GM21786 (cell line): ENCODE measurements at regions not wholly inside any gene's neighbourhood (a gene's known extent, or its start where the extent isn't known, plus 50 kb on each side); places are given as distances from the start of the nearest gene placed in this dataset.
"Not testable (repeated sequence)": the region's sequence is repeated elsewhere in the genome, so short reads cannot be mapped to it uniquely, and the experiment has no call there.

Experiments
- ATAC-seq: cut with Tn5 transposase; IDR thresholded peaks from one replicate; pipeline ENCODE4 v1.9.1; 2021; ENCODE audit not compliant: unreplicated experiment

DNA sequence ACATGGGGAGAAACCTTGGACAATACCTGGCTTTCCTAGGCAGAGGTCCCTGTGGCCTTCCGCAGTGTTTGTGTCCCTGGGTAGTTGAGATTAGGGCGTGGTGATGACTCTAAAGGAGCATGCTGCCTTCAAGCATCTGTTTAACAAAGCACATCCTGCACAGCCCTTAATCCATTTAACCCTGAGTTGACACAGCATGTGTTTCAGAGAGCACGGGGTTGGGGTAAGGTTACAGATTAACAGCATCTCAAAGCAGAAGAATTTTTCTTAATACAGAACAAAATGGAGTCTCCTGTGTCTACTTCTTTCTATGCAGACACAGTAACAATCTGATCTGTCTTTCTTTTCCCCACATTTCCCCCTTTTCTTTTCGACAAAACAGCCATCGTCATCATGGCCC, 244.7 kb upstream of the PRKCQ start:
- not testable (repeated sequence) for ATAC-seq

GRCh38 chr10:6823770-6824169, 243.7 kb upstream of the PRKCQ start:
- ATAC-seq, result no peak

GRCh38 chr10:6819301-6819700, 239.2 kb upstream of the PRKCQ start:
- no peak for ATAC-seq

DNA sequence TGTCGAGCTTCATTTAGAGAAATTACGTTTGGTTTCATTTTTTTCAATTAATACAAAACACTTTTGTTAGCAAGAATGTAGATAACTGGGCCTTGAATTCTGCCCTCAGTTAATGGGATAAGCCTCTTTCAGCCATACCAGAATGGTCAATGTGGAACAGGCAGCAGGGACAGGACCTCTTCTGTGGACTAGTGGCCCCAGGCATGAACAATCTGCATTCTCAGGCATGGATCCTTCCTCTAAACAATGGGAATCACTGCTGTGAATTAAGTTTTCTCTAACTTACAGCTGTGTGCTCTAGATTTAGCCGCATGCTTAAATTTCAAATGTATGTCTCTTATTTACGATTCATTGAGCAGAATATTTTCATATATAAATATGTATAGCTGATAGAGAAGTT, 237.7 kb upstream of the PRKCQ start:
- no peak for ATAC-seq

- no peak for ATAC-seq
Measured at GRCh38 chr10:6815346-6815745, 235.3 kb upstream of the PRKCQ start.

DNA sequence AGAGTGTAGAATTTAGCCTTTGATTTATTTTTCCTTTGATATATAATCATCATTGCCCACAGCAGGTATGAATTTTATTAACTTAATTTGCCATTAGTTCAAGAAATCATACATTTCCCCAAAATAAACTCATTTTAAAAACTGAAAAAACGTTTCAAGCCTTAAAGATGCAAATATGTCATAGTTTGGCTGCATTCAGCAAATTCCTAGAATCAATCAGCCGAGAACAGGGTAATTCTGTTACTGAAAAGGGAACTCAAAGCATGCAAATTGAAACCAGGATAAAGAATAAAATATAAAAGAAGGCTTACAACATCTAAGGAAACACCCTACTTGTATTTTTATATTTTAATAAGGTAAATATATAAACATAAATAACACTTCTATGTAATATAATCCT, 233.8 kb upstream of the PRKCQ start:
- no peak for ATAC-seq

GRCh38 chr10:6813306-6813705, 233.2 kb upstream of the PRKCQ start:
- ATAC-seq, result no peak

GRCh38 chr10:6811153-6811552, 231.1 kb upstream of the PRKCQ start:
- no peak for ATAC-seq

GRCh38 chr10:6803427-6803783, 223.3 kb upstream of the PRKCQ start:
- no peak for ATAC-seq

- ATAC-seq, result no peak
Measured at GRCh38 chr10:6802759-6803426, 222.8 kb upstream of the PRKCQ start.

DNA sequence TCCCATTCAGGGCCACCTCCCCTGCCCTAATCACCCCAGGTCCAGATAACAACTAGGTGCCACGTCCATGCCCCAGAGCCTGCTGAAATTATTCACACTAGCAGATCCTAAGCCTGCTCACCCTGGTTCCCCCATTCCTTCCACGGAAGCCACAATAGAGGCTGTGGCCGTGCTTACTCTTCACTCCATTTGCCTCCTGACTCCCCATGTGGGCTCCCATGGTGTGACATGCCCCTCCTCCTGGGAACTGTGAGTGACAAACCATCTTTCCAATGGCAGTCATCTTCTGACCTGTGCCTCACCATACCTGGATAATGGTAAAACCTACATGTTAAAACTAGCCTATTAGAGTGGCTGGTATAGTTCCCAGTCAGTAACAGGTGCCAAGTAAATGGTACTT, 216.2 kb upstream of the PRKCQ start:
- no peak for ATAC-seq

- ATAC-seq, result no peak
Measured at GRCh38 chr10:6795541-6795940, 215.5 kb upstream of the PRKCQ start.

GRCh38 chr10:6794841-6795240, 214.8 kb upstream of the PRKCQ start:
- ATAC-seq, result not testable (repeated sequence)

- ATAC-seq, result no peak
Measured at GRCh38 chr10:6794441-6794840, 214.4 kb upstream of the PRKCQ start.

- no peak for ATAC-seq
Measured at GRCh38 chr10:6788731-6789130, 208.7 kb upstream of the PRKCQ start.

DNA sequence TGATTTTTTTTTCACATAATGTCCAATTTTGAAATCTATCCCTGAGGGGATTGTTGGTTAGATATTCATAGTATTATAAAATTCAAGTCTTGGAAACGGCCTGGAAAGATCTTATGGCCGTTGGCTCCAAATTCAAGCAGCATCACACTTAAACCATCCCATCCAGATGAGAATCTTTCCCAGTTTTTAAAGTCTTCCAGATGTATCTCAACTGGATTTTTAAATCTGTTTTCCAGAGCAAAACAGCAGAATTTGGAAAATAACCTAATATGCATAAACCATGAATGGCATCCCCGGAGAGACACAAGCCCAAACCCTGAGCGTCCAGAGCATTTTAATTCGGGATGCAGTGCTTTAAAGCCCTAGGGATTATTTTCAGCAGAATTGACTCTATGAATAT, 208.2 kb upstream of the PRKCQ start:
- no peak for ATAC-seq

DNA sequence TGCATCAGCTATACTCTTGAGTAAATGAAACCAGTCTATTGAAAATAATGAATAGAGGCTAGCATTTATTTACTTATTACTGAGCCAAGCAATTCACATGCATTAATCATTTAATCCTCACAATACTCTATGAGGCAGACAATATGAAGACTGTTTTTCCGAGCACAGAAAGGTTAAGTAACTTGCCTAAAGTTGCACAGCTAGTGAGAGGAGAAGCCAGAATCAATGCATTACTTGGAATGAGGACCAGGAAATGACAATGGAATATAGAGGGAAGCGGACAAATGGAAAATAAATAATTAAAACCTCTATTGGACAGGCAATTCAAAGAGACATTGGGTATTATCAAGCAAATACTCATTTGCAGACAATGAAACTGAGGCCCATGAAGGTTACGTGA, 207.6 kb upstream of the PRKCQ start:
- no peak for ATAC-seq

- ATAC-seq, result no peak
Measured at GRCh38 chr10:6787091-6787490, 207.0 kb upstream of the PRKCQ start.

DNA sequence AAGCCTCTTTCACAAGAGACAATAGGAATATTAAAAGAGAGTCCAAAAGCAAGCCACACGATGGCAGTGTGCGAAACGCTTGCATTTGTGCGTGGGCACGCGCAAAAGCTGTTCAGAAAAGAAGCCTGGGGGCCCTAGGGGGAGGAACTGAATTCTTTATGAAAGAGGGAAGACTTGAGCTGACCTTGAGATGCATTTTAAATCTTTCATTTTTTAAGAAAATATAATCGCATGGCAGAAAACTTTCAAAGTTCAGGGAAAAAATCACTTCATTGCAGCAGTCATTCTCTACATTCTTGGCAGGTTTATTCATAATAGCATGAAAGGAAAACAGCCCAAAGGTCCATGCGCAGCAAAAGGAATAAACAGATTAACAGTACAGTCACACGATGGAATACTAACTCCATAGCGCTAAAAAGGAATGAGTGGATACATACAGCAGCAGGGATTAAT, 206.5 kb upstream of the PRKCQ start:
- ATAC-seq, result no peak

GRCh38 chr10:6784429-6784828, 204.4 kb upstream of the PRKCQ start:
- not testable (repeated sequence) for ATAC-seq

- no peak for ATAC-seq
Measured at GRCh38 chr10:6783471-6783870, 203.4 kb upstream of the PRKCQ start.

- ATAC-seq, result no peak
Measured at GRCh38 chr10:6782378-6782777, 202.3 kb upstream of the PRKCQ start.

GRCh38 chr10:6781133-6781770, 201.2 kb upstream of the PRKCQ start:
- peak; percentile 51 for ATAC-seq
